ENCODE measurements at regions not wholly inside any gene's neighbourhood (a gene's known extent, or its start where the extent isn't known, plus 50 kb on each side); places are given as distances from the start of the nearest gene placed in this dataset.

GRCh38 chr2:14803994-14804393 is 171.5 kb downstream of the LRATD1 start (continued):
- TF ChIP-seq EP300 (IDR thresholded peaks at IDR 0.05; ENCODE audit: low read length), result no peak
- TF ChIP-seq ARHGAP35 (IDR thresholded peaks at IDR 0.05; ENCODE audit: partially characterized antibody), result no peak
- TF ChIP-seq ZNF280A (IDR thresholded peaks at IDR 0.05; ENCODE audit: low read depth, partially characterized antibody), result no peak
- no peak for TF ChIP-seq HNRNPUL1 (IDR thresholded peaks at IDR 0.05; ENCODE audit: low read length)
- no peak for TF ChIP-seq ZZZ3 (IDR thresholded peaks at IDR 0.05)
- TF ChIP-seq KLF10 (CRISPR knock-in tag; IDR thresholded peaks at IDR 0.05), result no peak
- TF ChIP-seq, protein P1, sequence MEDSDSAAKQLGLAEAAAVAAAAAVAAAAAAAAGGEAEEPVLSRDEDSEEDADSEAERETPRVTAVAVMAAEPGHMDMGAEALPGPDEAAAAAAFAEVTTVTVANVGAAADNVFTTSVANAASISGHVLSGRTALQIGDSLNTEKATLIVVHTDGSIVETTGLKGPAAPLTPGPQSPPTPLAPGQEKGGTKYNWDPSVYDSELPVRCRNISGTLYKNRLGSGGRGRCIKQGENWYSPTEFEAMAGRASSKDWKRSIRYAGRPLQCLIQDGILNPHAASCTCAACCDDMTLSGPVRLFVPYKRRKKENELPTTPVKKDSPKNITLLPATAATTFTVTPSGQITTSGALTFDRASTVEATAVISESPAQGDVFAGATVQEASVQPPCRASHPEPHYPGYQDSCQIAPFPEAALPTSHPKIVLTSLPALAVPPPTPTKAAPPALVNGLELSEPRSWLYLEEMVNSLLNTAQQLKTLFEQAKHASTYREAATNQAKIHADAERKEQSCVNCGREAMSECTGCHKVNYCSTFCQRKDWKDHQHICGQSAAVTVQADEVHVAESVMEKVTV (CRISPR knock-in tag; IDR thresholded peaks at IDR 0.05), result no peak
- TF ChIP-seq, protein P2, sequence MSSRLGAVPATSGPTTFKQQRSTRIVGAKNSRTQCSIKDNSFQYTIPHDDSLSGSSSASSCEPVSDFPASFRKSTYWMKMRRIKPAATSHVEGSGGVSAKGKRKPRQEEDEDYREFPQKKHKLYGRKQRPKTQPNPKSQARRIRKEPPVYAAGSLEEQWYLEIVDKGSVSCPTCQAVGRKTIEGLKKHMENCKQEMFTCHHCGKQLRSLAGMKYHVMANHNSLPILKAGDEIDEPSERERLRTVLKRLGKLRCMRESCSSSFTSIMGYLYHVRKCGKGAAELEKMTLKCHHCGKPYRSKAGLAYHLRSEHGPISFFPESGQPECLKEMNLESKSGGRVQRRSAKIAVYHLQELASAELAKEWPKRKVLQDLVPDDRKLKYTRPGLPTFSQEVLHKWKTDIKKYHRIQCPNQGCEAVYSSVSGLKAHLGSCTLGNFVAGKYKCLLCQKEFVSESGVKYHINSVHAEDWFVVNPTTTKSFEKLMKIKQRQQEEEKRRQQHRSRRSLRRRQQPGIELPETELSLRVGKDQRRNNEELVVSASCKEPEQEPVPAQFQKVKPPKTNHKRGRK (tag; IDR thresholded peaks at IDR 0.05), result no peak

All from K562 (cell line).